ENCODE measurements at regions not wholly inside any gene's neighbourhood (a gene's known extent, or its start where the extent isn't known, plus 50 kb on each side); places are given as distances from the start of the nearest gene placed in this dataset.

- no peaks in the 10 kb centered on the region for H3K27me3 ChIP-seq (ENCODE audit: control insufficient read depth, extremely low read depth, insufficient read depth, low read length)
- TF ChIP-seq CTCF (optimal IDR thresholded peaks at IDR 0.05 in 1 of 3, IDR thresholded peaks at IDR 0.05 in 1 of 3, conservative IDR thresholded peaks at IDR 0.05 in 1 of 3; ENCODE audit: extremely low read depth in 1 of 3, insufficient read depth in 2 of 3, low read length in 3 of 3) (no peak), EZH2 (IDR thresholded peaks at IDR 0.05; ENCODE audit: low read length) (no peak)
- DNase-seq (ENCODE audit: low read depth, low spot score) (no peak), FAIRE-seq (no peak)
- H3K4me2 ChIP-seq (ENCODE audit: control insufficient read depth, extremely low read depth, insufficient read depth, low read depth, low read length), result no peak overlapping the region
- dilution Hi-C loops (cut with MboI; ENCODE audit: extremely low pct_ligation_motif_present, low sequenced_read_pairs), result no loop called here
- H3K27ac ChIP-seq (ENCODE audit: control insufficient read depth, insufficient read depth, low read length), result no peak overlapping the region
- H4K20me1 ChIP-seq (ENCODE audit: control insufficient read depth, extremely low read depth, insufficient read depth, low read length), result no peaks in the 10 kb centered on the region
- H3K9me3 ChIP-seq (ENCODE audit: control insufficient read depth, low read depth, low read length), result no peaks in the 10 kb centered on the region
- H3K9me1 ChIP-seq (ENCODE audit: control insufficient read depth, extremely low read depth, insufficient read depth, low read length), result no peaks in the 10 kb centered on the region
- H2AFZ ChIP-seq (ENCODE audit: control insufficient read depth, low read length), result no peak overlapping the region
- no peaks in the 10 kb centered on the region for H3K4me1 ChIP-seq (ENCODE audit: control insufficient read depth, extremely low read depth, insufficient read depth, low read length)
- no peak overlapping the region for H3K4me3 ChIP-seq (ENCODE audit: control insufficient read depth in 2 of 3, extremely low read depth in 1 of 3, insufficient read depth in 2 of 3, low read depth in 1 of 3, low read length in 3 of 3)
- no peaks in the 10 kb centered on the region for H3K36me3 ChIP-seq (ENCODE audit: control insufficient read depth in 2 of 2, extremely low read depth in 1 of 2, insufficient read depth in 2 of 2, low read length in 2 of 2)
- no peaks in the 10 kb centered on the region for H3K79me2 ChIP-seq (ENCODE audit: control insufficient read depth, insufficient read depth, low read length)
- H3K9ac ChIP-seq (ENCODE audit: control insufficient read depth, extremely low read depth, insufficient read depth, low read length), result no peak overlapping the region
Measured at GRCh38 chr6:84462698-84463097, 235.3 kb upstream of the CEP162 start.

GRCh38 chr6:84461461-84461860, 234.0 kb upstream of the CEP162 start:
- Histone ChIP-seq H3K4me1 (ENCODE audit: control insufficient read depth, extremely low read depth, insufficient read depth, low read length) (no peaks in the 10 kb centered on the region), H2AFZ (ENCODE audit: control insufficient read depth, low read length) (no peak overlapping the region), H3K4me2 (ENCODE audit: control insufficient read depth, extremely low read depth, insufficient read depth, low read depth, low read length) (no peak overlapping the region), H3K9me1 (ENCODE audit: control insufficient read depth, extremely low read depth, insufficient read depth, low read length) (no peaks in the 10 kb centered on the region), H3K36me3 (ENCODE audit: control insufficient read depth in 2 of 2, extremely low read depth in 1 of 2, insufficient read depth in 2 of 2, low read length in 2 of 2) (no peaks in the 10 kb centered on the region), H3K9ac (ENCODE audit: control insufficient read depth, extremely low read depth, insufficient read depth, low read length) (no peak overlapping the region), H3K4me3 (ENCODE audit: control insufficient read depth in 2 of 3, extremely low read depth in 1 of 3, insufficient read depth in 2 of 3, low read depth in 1 of 3, low read length in 3 of 3) (no peak overlapping the region), H3K27me3 (ENCODE audit: control insufficient read depth, extremely low read depth, insufficient read depth, low read length) (no peaks in the 10 kb centered on the region), H3K9me3 (ENCODE audit: control insufficient read depth, low read depth, low read length) (no peaks in the 10 kb centered on the region), H3K79me2 (ENCODE audit: control insufficient read depth, insufficient read depth, low read length) (no peaks in the 10 kb centered on the region), H3K27ac (ENCODE audit: control insufficient read depth, insufficient read depth, low read length) (no peak overlapping the region), H4K20me1 (ENCODE audit: control insufficient read depth, extremely low read depth, insufficient read depth, low read length) (no peaks in the 10 kb centered on the region)
- TF ChIP-seq EZH2 (IDR thresholded peaks at IDR 0.05; ENCODE audit: low read length) (no peak), CTCF (optimal IDR thresholded peaks at IDR 0.05 in 1 of 3, IDR thresholded peaks at IDR 0.05 in 1 of 3, conservative IDR thresholded peaks at IDR 0.05 in 1 of 3; ENCODE audit: extremely low read depth in 1 of 3, insufficient read depth in 2 of 3, low read length in 3 of 3) (no peak)
- DNase-seq (ENCODE audit: low read depth, low spot score) (no peak), FAIRE-seq (no peak)
- dilution Hi-C loops (cut with MboI; ENCODE audit: extremely low pct_ligation_motif_present, low sequenced_read_pairs), result no loop called here

Data from keratinocyte (primary cell).